Endothelial cell of umbilical vein (primary cell): ENCODE measurements at regions not wholly inside any gene's neighbourhood (a gene's known extent, or its start where the extent isn't known, plus 50 kb on each side); places are given as distances from the start of the nearest gene placed in this dataset.

ENCODE experiments used
- BruUV-seq: library from RNA; stranded (reverse); fragments of 400-500 nt; replicated peaks from 2 replicates; lab custom pipeline; 2021; lab: Mats Ljungman, UMichigan
- CTCF ChIA-PET: fragments of 300-600, 350-600 bp; sonication (Branson Sonifier 250); formaldehyde crosslinking; loops from one replicate; lab custom pipeline; 2021; ENCODE audit warnings: antibody characterized with exemption, inconsistent platforms; lab: Charles Lee
- POLR2A ChIA-PET: fragments of 300-600, 350-600 bp; sonication (Branson Sonifier 250); formaldehyde crosslinking; loops from one replicate; lab custom pipeline; 2021; ENCODE audit warnings: antibody characterized with exemption, inconsistent platforms; lab: Charles Lee
- DNase-seq: peaks from one replicate; pipeline ENCODE4 v3.0.0-alpha.2; 2011; ENCODE audit warnings: low read depth, low spot score
- FAIRE-seq: peaks from 2 replicates; lab custom pipeline; 2011; peaks lifted over from hg19 to GRCh38; lab: Jason Lieb, UNC
- H2AFZ ChIP-seq: 2 replicates; pipeline ENCODE4 v1.6.0; 2012; ENCODE audit warnings: low read depth, low read length, control low read depth, inconsistent platforms
- H3K27ac ChIP-seq: 2 replicates; pipeline ENCODE4 v1.5.1; 2011; ENCODE audit warnings: low read depth, mild to moderate bottlenecking, control low read depth, low read length, moderate library complexity; ENCODE audit not compliant: insufficient read depth
- H3K27me3 ChIP-seq, 2 experiments: 2 replicates each; pipeline versions ENCODE4 v1.6.0 to v1.6.1; 2011; ENCODE audit warnings: low read length in 2 of 2, mixed read lengths in 1 of 2; ENCODE audit not compliant: control insufficient read depth in 2 of 2, insufficient read depth in 2 of 2
- H3K36me3 ChIP-seq, 2 experiments: 2 replicates in 1 of 2; 3 replicates in 1 of 2; pipeline ENCODE4 v1.5.1; 2011; ENCODE audit warnings: low read length in 2 of 2, mild to moderate bottlenecking in 1 of 2, moderate library complexity in 1 of 2; ENCODE audit not compliant: control insufficient read depth in 2 of 2, insufficient read depth in 2 of 2; ENCODE audit errors: extremely low read depth in 1 of 2
- H3K4me1 ChIP-seq: 3 replicates; pipeline ENCODE4 v1.5.1; 2011; ENCODE audit warnings: mild to moderate bottlenecking, low read length; ENCODE audit not compliant: control insufficient read depth, insufficient read depth; ENCODE audit errors: extremely low read depth
- H3K4me2 ChIP-seq: 2 replicates; pipeline ENCODE4 v1.6.1; 2011; ENCODE audit warnings: low read length, control low read depth, mixed read lengths; ENCODE audit not compliant: insufficient read depth
- H3K4me3 ChIP-seq, 3 experiments: fragments of 200-600 bp in 1 of 3; sonication (generic), shearing (Covaris generic) in 1 of 3; replicated peaks in 1 of 3; 2 replicates each; pipeline ENCODE4 v1.5.1; 2011 to 2016; ENCODE audit warnings: control low read depth in 3 of 3, low read length in 3 of 3, mild to moderate bottlenecking in 2 of 3, inconsistent platforms in 1 of 3, low read depth in 1 of 3, moderate library complexity in 1 of 3; ENCODE audit not compliant: insufficient read depth in 1 of 3
- H3K79me2 ChIP-seq: 2 replicates; pipeline ENCODE4 v1.6.0; 2012; ENCODE audit warnings: low read length, inconsistent platforms; ENCODE audit not compliant: control insufficient read depth, insufficient read depth
- H3K9ac ChIP-seq: replicated peaks from 2 replicates; pipeline ENCODE3; 2011; ENCODE audit warnings: low read length, control low read depth; ENCODE audit not compliant: insufficient read depth; ENCODE audit errors: extremely low read depth
- H3K9me1 ChIP-seq: replicated peaks from 3 replicates; pipeline ENCODE4 v1.6.0; 2011; ENCODE audit warnings: mild to moderate bottlenecking, low read length; ENCODE audit not compliant: control insufficient read depth, insufficient read depth; ENCODE audit errors: extremely low read depth
- H3K9me3 ChIP-seq: replicated peaks from 2 replicates; pipeline ENCODE4 v1.5.1; 2012; ENCODE audit warnings: low read length, inconsistent platforms; ENCODE audit not compliant: control insufficient read depth, insufficient read depth
- H4K20me1 ChIP-seq: replicated peaks from 2 replicates; pipeline ENCODE3; 2011; ENCODE audit warnings: mild to moderate bottlenecking, low read length; ENCODE audit not compliant: control insufficient read depth, insufficient read depth; ENCODE audit errors: extremely low read depth
- CTCF ChIP-seq, 2 donors: IDR thresholded peaks; 1 replicate in 1 of 2; 2 replicates in 1 of 2; pipeline ENCODE4 v1.5.1; 2011; ENCODE audit warnings: low read length in 2 of 2, mild to moderate bottlenecking in 2 of 2, moderate library complexity in 2 of 2, control low read depth in 1 of 2, inconsistent platforms in 1 of 2, low read depth in 1 of 2; ENCODE audit not compliant: insufficient read depth in 1 of 2; ENCODE audit errors: extremely low read depth in 1 of 2
- EZH2 ChIP-seq: IDR thresholded peaks from 2 replicates; pipeline ENCODE4 v1.6.1; 2012; ENCODE audit warnings: borderline replicate concordance, low read depth, mild to moderate bottlenecking, moderate library complexity, low read length, inconsistent platforms; ENCODE audit not compliant: severe bottlenecking
- FOS ChIP-seq: IDR thresholded peaks from 2 replicates; pipeline ENCODE4 v1.6.1; 2011; ENCODE audit warnings: mild to moderate bottlenecking, low read length, moderate library complexity, borderline replicate concordance; ENCODE audit not compliant: insufficient read depth
- GATA2 ChIP-seq: IDR thresholded peaks from 2 replicates; pipeline ENCODE4 v1.7.0; 2011; ENCODE audit warnings: low read depth, mild to moderate bottlenecking, moderate library complexity, mixed read lengths, low read length; ENCODE audit not compliant: insufficient read length, insufficient read depth
- JUN ChIP-seq: IDR thresholded peaks from 2 replicates; pipeline ENCODE4 v1.6.1; 2011; ENCODE audit warnings: borderline replicate concordance, low read depth; ENCODE audit not compliant: insufficient read length, insufficient read depth
- MAX ChIP-seq: IDR thresholded peaks from 2 replicates; pipeline ENCODE4 v1.6.1; 2011; ENCODE audit not compliant: insufficient read depth, insufficient read length
- MYC ChIP-seq: IDR thresholded peaks from one replicate; pipeline ENCODE4 v1.6.1; 2011; ENCODE audit warnings: mild to moderate bottlenecking, low read depth, low read length
- POLR2A ChIP-seq: IDR thresholded peaks from 2 replicates; pipeline ENCODE4 v1.6.1; 2012; ENCODE audit warnings: low read depth, mild to moderate bottlenecking, control low read depth, low read length
- POLR2AphosphoS5 ChIP-seq: IDR thresholded peaks from 2 replicates; pipeline ENCODE4 v1.6.1; 2012; ENCODE audit warnings: low read depth, mild to moderate bottlenecking, control low read depth, low read length, moderate library complexity; ENCODE audit not compliant: insufficient read depth
- dilution Hi-C: fragments of 300-500 bp; cut with MboI; formaldehyde crosslinking; loops from one replicate; pipeline ENCODE4 v1.15.0; 2019; ENCODE audit warnings: low sequenced_read_pairs; ENCODE audit not compliant: extremely low pct_ligation_motif_present
- intact Hi-C: fragments of 100-400 bp; cut with micrococcal nuclease; formaldehyde crosslinking; loops from one replicate; pipeline ENCODE4 v1.10.0; 2022

- Histone ChIP-seq H3K9me3 (no peaks in the 10 kb centered on the region), H3K27ac (no peak overlapping the region), H4K20me1 (no peaks in the 10 kb centered on the region), H3K4me1 (peaks cover 41% of the 10 kb centered on the region), H3K79me2 (no peaks in the 10 kb centered on the region), H3K27me3 (no peaks in the 10 kb centered on the region), H2AFZ (no peak overlapping the region), H3K4me3 (no peak overlapping the region), H3K9ac (no peak overlapping the region), H3K36me3 (no peaks in the 10 kb centered on the region), H3K9me1 (no peaks in the 10 kb centered on the region), H3K4me2 (no peak overlapping the region)
- intact Hi-C loops (loop anchor here (5.0 kb wide), 2 partner anchors 250 to 1410 kb away; partner anchors contain the start of gene RPS6KA3), dilution Hi-C loops (no loop called here)
- BruUV-seq, result no TSS peak
- DNase-seq, result no peak
- CTCF ChIA-PET, result interaction anchor here (1.4 to 2.5 kb wide), 2 partner anchors 9 to 14 kb away, joined by 4 to 24 read pairs; no protein-coding TSS in a partner anchor
- FAIRE-seq, result no peak
- TF ChIP-seq POLR2AphosphoS5 (no peak), MAX (no peak), GATA2 (no peak), JUN (no peak), MYC (no peak), POLR2A (no peak), FOS (no peak), EZH2 (no peak), CTCF (IDR thresholded peaks at IDR 0.05; ENCODE audit: extremely low read depth in 1 of 2, insufficient read depth in 1 of 2, low read depth in 1 of 2, low read length in 2 of 2) (no peak)
- POLR2A ChIA-PET, result no interaction called here
Observed at GRCh38 chrX:20517565-20517964, 250.9 kb upstream of the RPS6KA3 start.
